ENCODE measurements at regions not wholly inside any gene's neighbourhood (a gene's known extent, or its start where the extent isn't known, plus 50 kb on each side); places are given as distances from the start of the nearest gene placed in this dataset.
"Not testable (repeated sequence)": the region's sequence is repeated elsewhere in the genome, so short reads cannot be mapped to it uniquely, and the experiment has no call there.

- DNase-seq (ENCODE audit: low read depth in 2 of 2) = no peak
These were observed 373.0 kb upstream of the CCNH start for GRCh38 chr5:87785554-87786335.

- DNase-seq (ENCODE audit: low read depth in 2 of 2) = no peak
These were observed 372.3 kb upstream of the CCNH start for GRCh38 chr5:87784879-87785495.

- DNase-seq (ENCODE audit: low read depth in 2 of 2) = no peak
These were observed 371.6 kb upstream of the CCNH start for GRCh38 chr5:87784311-87784710.

GRCh38 chr5:87782916-87783315, 370.2 kb upstream of the CCNH start:
- no peak for DNase-seq (ENCODE audit: low read depth in 2 of 2)

- no peak for DNase-seq (ENCODE audit: low read depth in 2 of 2)
These were observed 369.2 kb upstream of the CCNH start for GRCh38 chr5:87781976-87782375.

- peak; percentile 22 to 46 for DNase-seq (ENCODE audit: low read depth in 2 of 2)
These were observed 368.4 kb upstream of the CCNH start for GRCh38 chr5:87780831-87781760.

- DNase-seq (ENCODE audit: low read depth in 2 of 2) = no peak
These were observed 366.1 kb upstream of the CCNH start for GRCh38 chr5:87778876-87779275.

- DNase-seq (ENCODE audit: low read depth in 2 of 2) = no peak
These were observed 365.1 kb upstream of the CCNH start for GRCh38 chr5:87777877-87778276.

- no peak for DNase-seq (ENCODE audit: low read depth in 2 of 2)
These were observed 364.1 kb upstream of the CCNH start for GRCh38 chr5:87776785-87777184.

GRCh38 chr5:87776302-87776701, 363.6 kb upstream of the CCNH start:
- not testable (repeated sequence) for DNase-seq (ENCODE audit: low read depth in 2 of 2)

- no peak for DNase-seq (ENCODE audit: low read depth in 2 of 2)
These were observed 362.5 kb upstream of the CCNH start for GRCh38 chr5:87775228-87775627.

- DNase-seq (ENCODE audit: low read depth in 2 of 2) = no peak
These were observed 362.1 kb upstream of the CCNH start for GRCh38 chr5:87774804-87775203.

- no peak for DNase-seq (ENCODE audit: low read depth in 2 of 2)
These were observed 357.9 kb upstream of the CCNH start for GRCh38 chr5:87770601-87771121.

GRCh38 chr5:87770016-87770570, 357.4 kb upstream of the CCNH start:
- DNase-seq (ENCODE audit: low read depth in 2 of 2) = no peak

GRCh38 chr5:87769157-87769556, 356.4 kb upstream of the CCNH start:
- DNase-seq (ENCODE audit: low read depth in 2 of 2) = no peak

GRCh38 chr5:87768190-87768589, 355.5 kb upstream of the CCNH start:
- no peak for DNase-seq (ENCODE audit: low read depth in 2 of 2)

GRCh38 chr5:87765009-87765408, 352.3 kb upstream of the CCNH start:
- no peak for DNase-seq (ENCODE audit: low read depth in 2 of 2)

- no peak for DNase-seq (ENCODE audit: low read depth in 2 of 2)
These were observed 349.9 kb upstream of the CCNH start for GRCh38 chr5:87762631-87763030.

- DNase-seq (ENCODE audit: low read depth in 2 of 2) = no peak
These were observed 344.2 kb upstream of the CCNH start for GRCh38 chr5:87756951-87757350.

GRCh38 chr5:87755360-87755759, 342.6 kb upstream of the CCNH start:
- no peak for DNase-seq (ENCODE audit: low read depth in 2 of 2)

- no peak for DNase-seq (ENCODE audit: low read depth in 2 of 2)
These were observed 341.5 kb upstream of the CCNH start for GRCh38 chr5:87754009-87754757.

Measured in stimulated activated CD8-positive, alpha-beta memory T cell treated with anti-CD3 and anti-CD28 coated beads, Interleukin-15, amount 100 ng/mL, for 4 hours (primary cell).